ENCODE measurements at regions not wholly inside any gene's neighbourhood (a gene's known extent, or its start where the extent isn't known, plus 50 kb on each side); places are given as distances from the start of the nearest gene placed in this dataset.
"Not testable (repeated sequence)": the region's sequence is repeated elsewhere in the genome, so short reads cannot be mapped to it uniquely, and the experiment has no call there.

DNA sequence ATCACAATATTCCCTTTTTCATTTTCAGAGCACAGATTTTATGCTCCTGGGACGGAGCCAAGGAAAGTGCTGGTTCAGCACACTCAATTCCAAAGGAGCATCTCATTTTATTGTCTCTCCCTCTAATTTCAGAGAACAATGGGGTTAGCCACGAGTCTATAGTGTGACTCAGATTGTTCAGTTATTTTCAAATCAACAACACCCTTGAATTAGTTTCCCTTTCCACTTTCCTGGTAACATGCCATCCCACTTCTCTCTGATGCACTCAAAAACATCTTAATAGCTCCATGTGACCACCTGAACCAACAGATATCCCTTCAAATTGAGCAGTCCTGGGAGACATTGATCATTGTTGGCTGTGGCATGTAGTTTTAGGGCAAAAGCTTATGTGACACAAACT lies 389.7 kb upstream of the MDFIC2 start:
- Mint-ChIP-seq H3K27ac (ENCODE audit: low read depth, unreplicated experiment) (no peak overlapping the region), H3K4me1 (ENCODE audit: insufficient read depth, unreplicated experiment) (peaks cover 7% of the 10 kb centered on the region), H3K9me3 (ENCODE audit: unreplicated experiment) (no peaks in the 10 kb centered on the region), H3K27me3 (ENCODE audit: insufficient read depth, unreplicated experiment) (peaks cover 93% of the 10 kb centered on the region), H3K4me3 (ENCODE audit: unreplicated experiment) (no peak overlapping the region), H3K36me3 (ENCODE audit: insufficient read depth, unreplicated experiment) (no peaks in the 10 kb centered on the region)
- POLR2A ChIA-PET = interaction anchor here (0.6 kb wide), 1 partner anchor 144 kb away, joined by 3 read pairs; no protein-coding TSS in a partner anchor
- CTCF ChIA-PET = interaction anchor here (0.6 kb wide), 1 partner anchor 1490 kb away, joined by 5 read pairs; no protein-coding TSS in a partner anchor
- intact Hi-C loops (cut with micrococcal nuclease) = no loop called here
- no peak for DNase-seq (ENCODE audit: unreplicated experiment)
- BruUV-seq (replicated peaks) = no TSS peak
- TF ChIP-seq CTCF (IDR thresholded peaks at IDR 0.05; ENCODE audit: unreplicated experiment) = no peak

DNA sequence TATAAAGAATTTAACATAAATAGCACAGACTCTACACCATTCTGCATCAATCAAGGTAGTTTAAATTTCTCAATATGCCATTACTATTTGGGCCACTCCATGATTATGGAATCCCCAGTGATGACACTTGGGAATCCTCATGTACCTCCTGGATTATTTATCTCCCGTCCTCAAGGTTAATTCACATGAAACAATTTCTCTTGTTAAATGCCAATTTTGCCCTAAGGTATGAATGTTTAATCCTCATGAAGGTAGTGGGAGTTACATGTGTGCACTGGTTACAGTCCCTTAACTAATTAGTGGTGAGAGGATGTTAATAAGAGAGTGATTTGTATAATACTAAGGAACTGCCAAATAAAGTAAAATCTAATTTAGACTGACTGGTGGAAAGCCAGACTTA lies 372.3 kb upstream of the MDFIC2 start:
- intact Hi-C loops (cut with micrococcal nuclease) = no loop called here
- no TSS peak for BruUV-seq (replicated peaks)

DNA sequence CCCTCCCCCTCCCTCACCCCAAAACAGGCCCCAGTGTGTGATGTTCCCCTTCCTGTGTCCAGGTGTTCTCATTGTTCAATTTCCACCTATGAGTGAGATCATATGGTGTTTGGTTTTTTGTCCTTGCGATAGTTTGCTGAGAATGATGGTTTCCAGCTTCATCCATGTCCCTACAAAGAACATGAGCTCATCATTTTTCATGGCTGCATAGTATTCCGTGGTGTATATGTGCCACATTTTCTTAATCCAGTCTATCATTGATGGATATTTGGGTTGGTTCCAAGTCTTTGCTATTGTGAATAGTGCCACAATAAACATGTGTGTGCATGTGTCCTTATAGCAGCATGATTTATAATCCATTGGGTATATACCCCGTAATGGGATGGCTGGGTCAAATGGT lies 363.4 kb upstream of the MDFIC2 start:
- Mint-ChIP-seq H3K9me3 (ENCODE audit: unreplicated experiment) (peaks cover 15% of the 10 kb centered on the region), H3K27me3 (ENCODE audit: insufficient read depth, unreplicated experiment) (peaks cover 75% of the 10 kb centered on the region)
- H3K4me3 Mint-ChIP-seq (ENCODE audit: unreplicated experiment); H3K4me1 Mint-ChIP-seq (ENCODE audit: insufficient read depth, unreplicated experiment); CTCF ChIA-PET; DNase-seq (ENCODE audit: unreplicated experiment); POLR2A ChIA-PET; intact Hi-C loops (cut with micrococcal nuclease); H3K36me3 Mint-ChIP-seq (ENCODE audit: insufficient read depth, unreplicated experiment); H3K27ac Mint-ChIP-seq (ENCODE audit: low read depth, unreplicated experiment); BruUV-seq (replicated peaks): not testable (repeated sequence)

More for the DNA sequence above, 372.3 kb upstream of the MDFIC2 start:
- H3K27ac Mint-ChIP-seq (ENCODE audit: low read depth, unreplicated experiment) = no peak overlapping the region
- no peak for DNase-seq (ENCODE audit: unreplicated experiment)
- H3K36me3 Mint-ChIP-seq (ENCODE audit: insufficient read depth, unreplicated experiment) = no peaks in the 10 kb centered on the region
- ChIA-PET CTCF (no interaction called here), POLR2A (no interaction called here)
- peaks cover 58% of the 10 kb centered on the region for H3K27me3 Mint-ChIP-seq (ENCODE audit: insufficient read depth, unreplicated experiment)
- H3K4me1 Mint-ChIP-seq (ENCODE audit: insufficient read depth, unreplicated experiment) = no peaks in the 10 kb centered on the region
- TF ChIP-seq CTCF (IDR thresholded peaks at IDR 0.05; ENCODE audit: unreplicated experiment) = no peak
- H3K4me3 Mint-ChIP-seq (ENCODE audit: unreplicated experiment) = no peak overlapping the region
- H3K9me3 Mint-ChIP-seq (ENCODE audit: unreplicated experiment) = peaks cover 7% of the 10 kb centered on the region

DNA sequence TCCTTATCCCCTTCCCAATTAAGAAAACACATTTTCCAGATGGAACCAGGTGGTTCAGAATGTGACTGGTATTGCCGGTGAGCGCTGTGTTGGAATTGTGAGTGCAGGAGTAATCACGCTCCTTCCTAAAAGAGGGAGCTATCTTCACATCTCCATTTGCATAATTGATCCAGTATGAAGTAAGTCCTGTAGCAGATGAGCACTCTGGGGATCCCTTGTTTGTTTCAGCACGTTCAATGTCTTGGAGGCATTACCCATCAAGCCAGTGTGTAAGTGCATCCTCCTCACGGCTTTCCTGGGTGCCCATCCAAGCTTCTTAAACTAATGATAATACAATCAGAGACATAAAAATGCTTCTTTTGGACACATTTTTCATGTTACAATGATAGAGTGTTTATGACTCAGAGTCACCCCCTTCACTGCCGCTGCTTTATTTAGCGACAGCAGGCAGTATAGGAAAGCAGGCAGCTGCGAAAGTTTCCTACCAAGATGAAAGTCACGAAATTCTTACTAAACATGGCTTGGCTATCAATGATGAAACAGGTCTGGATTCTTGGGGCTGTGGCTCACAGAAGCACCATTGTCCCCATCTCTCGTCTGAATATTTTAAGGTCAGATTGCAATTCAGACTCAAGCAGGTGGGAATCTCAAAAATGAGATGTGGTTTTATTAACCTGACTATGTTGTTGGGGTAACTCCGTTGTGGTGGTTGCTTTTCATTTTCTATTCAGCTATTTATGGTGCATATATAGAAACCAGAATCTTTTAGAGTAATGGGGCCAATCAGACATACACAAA lies 346.3 kb upstream of the MDFIC2 start:
- no peak for TF ChIP-seq CTCF (IDR thresholded peaks at IDR 0.05; ENCODE audit: unreplicated experiment)
- BruUV-seq (replicated peaks) = no TSS peak
- Mint-ChIP-seq H3K27me3 (ENCODE audit: insufficient read depth, unreplicated experiment) (peaks cover 79% of the 10 kb centered on the region), H3K4me1 (ENCODE audit: insufficient read depth, unreplicated experiment) (no peaks in the 10 kb centered on the region), H3K9me3 (ENCODE audit: unreplicated experiment) (no peaks in the 10 kb centered on the region), H3K27ac (ENCODE audit: low read depth, unreplicated experiment) (no peak overlapping the region), H3K36me3 (ENCODE audit: insufficient read depth, unreplicated experiment) (no peaks in the 10 kb centered on the region), H3K4me3 (ENCODE audit: unreplicated experiment) (no peak overlapping the region)
- POLR2A ChIA-PET = no interaction called here
- DNase-seq (ENCODE audit: unreplicated experiment) = no peak
- CTCF ChIA-PET = no interaction called here
- intact Hi-C loops (cut with micrococcal nuclease) = no loop called here
